Suprapubic skin (tissue), 4 donors: ENCODE measurements at regions not wholly inside any gene's neighbourhood (a gene's known extent, or its start where the extent isn't known, plus 50 kb on each side); places are given as distances from the start of the nearest gene placed in this dataset.

Source experiments
- EP300 ChIP-seq: sonication (generic); formaldehyde crosslinking; IDR thresholded peaks from one replicate; pipeline ENCODE4 v1.6.1; 2017; ENCODE audit warnings: antibody characterized with exemption
- POLR2A ChIP-seq, 2 donors: fragments of 450-650 bp; IDR thresholded peaks; one replicate each; pipeline ENCODE4 v1.6.1; 2017; ENCODE audit warnings: antibody characterized with exemption in 2 of 2, mild to moderate bottlenecking in 2 of 2, moderate library complexity in 2 of 2
- POLR2AphosphoS5 ChIP-seq, 3 donors: sonication (generic); formaldehyde crosslinking; IDR thresholded peaks; one replicate each; pipeline ENCODE4 v1.6.1; 2017; ENCODE audit warnings: antibody characterized with exemption in 3 of 3
- TF ChIP-seq, protein P1 (sequence below), 2 donors: fragments of 200-600 bp in 1 of 2; fragments of 450-650 bp in 1 of 2; sonication (generic) in 1 of 2; IDR thresholded peaks; one replicate each; pipeline ENCODE4 v1.5.1; 2016 to 2019; ENCODE audit warnings: antibody characterized with exemption in 2 of 2, mild to moderate bottlenecking in 1 of 2, moderate library complexity in 1 of 2

GRCh38 chr10:89830624-89831023 is 129.2 kb downstream of the KIF20B start:
- TF ChIP-seq, protein P1, sequence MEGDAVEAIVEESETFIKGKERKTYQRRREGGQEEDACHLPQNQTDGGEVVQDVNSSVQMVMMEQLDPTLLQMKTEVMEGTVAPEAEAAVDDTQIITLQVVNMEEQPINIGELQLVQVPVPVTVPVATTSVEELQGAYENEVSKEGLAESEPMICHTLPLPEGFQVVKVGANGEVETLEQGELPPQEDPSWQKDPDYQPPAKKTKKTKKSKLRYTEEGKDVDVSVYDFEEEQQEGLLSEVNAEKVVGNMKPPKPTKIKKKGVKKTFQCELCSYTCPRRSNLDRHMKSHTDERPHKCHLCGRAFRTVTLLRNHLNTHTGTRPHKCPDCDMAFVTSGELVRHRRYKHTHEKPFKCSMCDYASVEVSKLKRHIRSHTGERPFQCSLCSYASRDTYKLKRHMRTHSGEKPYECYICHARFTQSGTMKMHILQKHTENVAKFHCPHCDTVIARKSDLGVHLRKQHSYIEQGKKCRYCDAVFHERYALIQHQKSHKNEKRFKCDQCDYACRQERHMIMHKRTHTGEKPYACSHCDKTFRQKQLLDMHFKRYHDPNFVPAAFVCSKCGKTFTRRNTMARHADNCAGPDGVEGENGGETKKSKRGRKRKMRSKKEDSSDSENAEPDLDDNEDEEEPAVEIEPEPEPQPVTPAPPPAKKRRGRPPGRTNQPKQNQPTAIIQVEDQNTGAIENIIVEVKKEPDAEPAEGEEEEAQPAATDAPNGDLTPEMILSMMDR (IDR thresholded peaks at IDR 0.05), result no peak
- TF ChIP-seq POLR2AphosphoS5 (IDR thresholded peaks at IDR 0.05) (no peak), POLR2A (IDR thresholded peaks at IDR 0.05) (no peak), EP300 (no peak)
